ENCODE measurements at regions not wholly inside any gene's neighbourhood (a gene's known extent, or its start where the extent isn't known, plus 50 kb on each side); places are given as distances from the start of the nearest gene placed in this dataset.

DNA sequence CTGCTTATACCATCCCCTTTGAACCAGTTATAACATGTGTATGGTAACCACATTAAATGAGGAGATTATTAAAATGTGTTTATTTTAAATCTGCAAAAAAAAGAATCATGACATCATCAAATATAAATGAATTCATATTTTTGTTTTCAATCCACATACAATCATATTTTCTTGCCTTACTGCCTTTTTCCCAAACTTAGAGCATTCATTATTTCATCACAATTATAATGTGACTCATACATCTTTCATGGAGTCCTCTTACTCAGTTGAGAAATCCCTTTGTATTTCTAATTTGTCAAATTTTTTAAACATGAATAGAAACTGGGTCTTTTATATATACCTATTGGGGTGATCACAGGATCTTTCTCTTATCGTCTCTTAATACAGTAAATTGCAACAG, 909.6 kb downstream of the DSC3 start:
- Histone ChIP-seq H3K9me3 (ENCODE audit: control insufficient read depth in 1 of 2, low read length in 2 of 2) (peaks cover 0 to 6% of the 10 kb centered on the region in 2 donors), H3K27ac (ENCODE audit: low read length) (no peak overlapping the region), H3K4me1 (ENCODE audit: control insufficient read depth in 1 of 2, insufficient read depth in 2 of 2, low read length in 2 of 2) (no peaks in the 10 kb centered on the region), H3K36me3 (ENCODE audit: control insufficient read depth in 1 of 2, insufficient read depth in 2 of 2, low read length in 2 of 2) (no peaks in the 10 kb centered on the region), H3K4me3 (ENCODE audit: low read depth in 1 of 2, low read length in 2 of 2) (no peak overlapping the region), H3K27me3 (ENCODE audit: low read depth, low read length) (no peaks in the 10 kb centered on the region)

- Histone ChIP-seq H3K27me3 (ENCODE audit: low read depth, low read length) (no peaks in the 10 kb centered on the region), H3K27ac (ENCODE audit: low read length) (no peak overlapping the region), H3K9me3 (ENCODE audit: control insufficient read depth in 1 of 2, low read length in 2 of 2) (peaks cover 0 to 4% of the 10 kb centered on the region in 2 donors), H3K4me3 (ENCODE audit: low read depth in 1 of 2, low read length in 2 of 2) (no peak overlapping the region), H3K4me1 (ENCODE audit: control insufficient read depth in 1 of 2, insufficient read depth in 2 of 2, low read length in 2 of 2) (no peaks in the 10 kb centered on the region), H3K36me3 (ENCODE audit: control insufficient read depth in 1 of 2, insufficient read depth in 2 of 2, low read length in 2 of 2) (no peaks in the 10 kb centered on the region)
Observed at GRCh38 chr18:30121397-30121796, 921.1 kb downstream of the DSC3 start.

- no peak overlapping the region for H3K4me3 ChIP-seq (ENCODE audit: low read depth in 1 of 2, low read length in 2 of 2)
- H3K36me3 ChIP-seq (ENCODE audit: control insufficient read depth in 1 of 2, insufficient read depth in 2 of 2, low read length in 2 of 2): no peaks in the 10 kb centered on the region
- peaks cover 0 to 2% of the 10 kb centered on the region in 2 donors for H3K9me3 ChIP-seq (ENCODE audit: control insufficient read depth in 1 of 2, low read length in 2 of 2)
Observed at GRCh38 chr18:30113454-30113853, 929.1 kb downstream of the DSC3 start.

DNA sequence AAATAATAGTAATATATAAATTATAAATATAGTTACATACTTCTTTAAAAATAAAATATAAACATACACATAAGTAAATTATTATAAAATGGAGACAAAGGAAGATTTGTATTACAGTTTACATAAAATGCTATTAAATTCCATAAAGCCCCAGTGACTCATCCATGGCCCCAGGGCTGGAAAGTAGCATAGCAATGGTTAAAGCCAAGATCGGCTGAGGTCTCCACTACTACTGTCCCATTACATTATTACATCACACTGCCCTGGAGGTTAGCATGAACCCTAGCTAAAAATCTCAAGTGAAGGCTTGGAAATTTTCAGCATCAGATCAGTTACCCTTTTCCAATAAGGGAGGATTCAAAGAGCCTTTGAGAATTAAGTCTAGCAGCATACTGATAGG, 936.2 kb downstream of the DSC3 start:
- Histone ChIP-seq H3K4me3 (ENCODE audit: low read depth in 1 of 2, low read length in 2 of 2) (no peak overlapping the region), H3K27ac (ENCODE audit: low read length) (no peak overlapping the region), H3K36me3 (ENCODE audit: control insufficient read depth in 1 of 2, insufficient read depth in 2 of 2, low read length in 2 of 2) (no peaks in the 10 kb centered on the region), H3K9me3 (ENCODE audit: control insufficient read depth in 1 of 2, low read length in 2 of 2) (no peaks in the 10 kb centered on the region), H3K4me1 (ENCODE audit: control insufficient read depth in 1 of 2, insufficient read depth in 2 of 2, low read length in 2 of 2) (no peaks in the 10 kb centered on the region), H3K27me3 (ENCODE audit: low read depth, low read length) (no peaks in the 10 kb centered on the region)

More at GRCh38 chr18:30113454-30113853, 929.1 kb downstream of the DSC3 start:
- H3K27ac ChIP-seq (ENCODE audit: low read length): no peak overlapping the region
- no peaks in the 10 kb centered on the region for H3K27me3 ChIP-seq (ENCODE audit: low read depth, low read length)
- H3K4me1 ChIP-seq (ENCODE audit: control insufficient read depth in 1 of 2, insufficient read depth in 2 of 2, low read length in 2 of 2): no peaks in the 10 kb centered on the region

GRCh38 chr18:30103881-30104280, 938.7 kb downstream of the DSC3 start:
- no peaks in the 10 kb centered on the region for H3K36me3 ChIP-seq (ENCODE audit: control insufficient read depth in 1 of 2, insufficient read depth in 2 of 2, low read length in 2 of 2)

DNA sequence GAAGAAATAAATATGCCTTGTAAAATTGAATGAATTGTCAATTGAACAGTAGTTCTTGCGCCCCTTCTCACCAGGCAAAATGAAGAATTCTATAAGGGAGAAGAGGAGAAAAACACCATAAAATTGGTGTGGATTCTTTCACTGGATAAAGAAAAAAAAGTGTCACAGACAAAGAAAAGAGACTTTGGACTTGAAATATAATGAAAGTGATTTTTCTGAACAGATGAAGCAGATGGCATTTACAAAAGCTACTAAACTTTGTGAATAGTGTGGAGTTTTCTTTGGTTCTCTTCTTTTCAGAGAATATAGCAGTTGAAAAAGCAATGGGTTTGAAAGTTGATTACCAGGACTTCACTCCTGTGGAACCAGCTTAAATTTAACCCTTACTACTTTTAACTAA, 945.7 kb downstream of the DSC3 start:
- Histone ChIP-seq H3K4me3 (ENCODE audit: low read depth in 1 of 2, low read length in 2 of 2) (no peak overlapping the region), H3K36me3 (ENCODE audit: control insufficient read depth in 1 of 2, insufficient read depth in 2 of 2, low read length in 2 of 2) (no peaks in the 10 kb centered on the region), H3K9me3 (ENCODE audit: control insufficient read depth in 1 of 2, low read length in 2 of 2) (no peaks in the 10 kb centered on the region), H3K4me1 (ENCODE audit: control insufficient read depth in 1 of 2, insufficient read depth in 2 of 2, low read length in 2 of 2) (no peaks in the 10 kb centered on the region), H3K27me3 (ENCODE audit: low read depth, low read length) (no peaks in the 10 kb centered on the region), H3K27ac (ENCODE audit: low read length) (no peak overlapping the region)

More at GRCh38 chr18:30103881-30104280, 938.7 kb downstream of the DSC3 start:
- Histone ChIP-seq H3K27me3 (ENCODE audit: low read depth, low read length) (no peaks in the 10 kb centered on the region), H3K27ac (ENCODE audit: low read length) (no peak overlapping the region), H3K9me3 (ENCODE audit: control insufficient read depth in 1 of 2, low read length in 2 of 2) (no peaks in the 10 kb centered on the region), H3K4me1 (ENCODE audit: control insufficient read depth in 1 of 2, insufficient read depth in 2 of 2, low read length in 2 of 2) (no peaks in the 10 kb centered on the region), H3K4me3 (ENCODE audit: low read depth in 1 of 2, low read length in 2 of 2) (no peak overlapping the region)

DNA sequence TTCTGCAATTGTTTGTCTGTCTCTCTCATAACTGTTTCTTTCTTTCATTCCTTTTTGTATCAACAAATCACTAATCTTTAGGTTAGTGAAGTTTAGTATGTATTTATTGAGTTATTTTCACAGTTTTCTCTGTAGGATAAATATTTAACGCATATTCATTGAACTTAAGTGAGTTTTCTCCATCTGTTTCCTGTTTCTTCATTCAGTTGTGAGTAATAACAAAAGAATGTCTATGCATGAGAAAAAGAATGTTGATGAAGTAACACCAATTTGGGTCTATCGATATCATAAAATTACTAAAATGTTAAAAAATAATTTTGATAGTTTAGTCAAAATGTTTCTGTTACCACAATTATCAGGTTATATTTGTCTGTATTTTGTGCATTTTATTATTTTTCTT, 948.0 kb downstream of the DSC3 start:
- H3K27me3 ChIP-seq (ENCODE audit: low read depth, low read length): no peaks in the 10 kb centered on the region
- no peaks in the 10 kb centered on the region for H3K4me1 ChIP-seq (ENCODE audit: control insufficient read depth in 1 of 2, insufficient read depth in 2 of 2, low read length in 2 of 2)
- H3K4me3 ChIP-seq (ENCODE audit: low read depth in 1 of 2, low read length in 2 of 2): no peak overlapping the region
- no peaks in the 10 kb centered on the region for H3K9me3 ChIP-seq (ENCODE audit: control insufficient read depth in 1 of 2, low read length in 2 of 2)
- H3K27ac ChIP-seq (ENCODE audit: low read length): no peak overlapping the region
- H3K36me3 ChIP-seq (ENCODE audit: control insufficient read depth in 1 of 2, insufficient read depth in 2 of 2, low read length in 2 of 2): no peaks in the 10 kb centered on the region

DNA sequence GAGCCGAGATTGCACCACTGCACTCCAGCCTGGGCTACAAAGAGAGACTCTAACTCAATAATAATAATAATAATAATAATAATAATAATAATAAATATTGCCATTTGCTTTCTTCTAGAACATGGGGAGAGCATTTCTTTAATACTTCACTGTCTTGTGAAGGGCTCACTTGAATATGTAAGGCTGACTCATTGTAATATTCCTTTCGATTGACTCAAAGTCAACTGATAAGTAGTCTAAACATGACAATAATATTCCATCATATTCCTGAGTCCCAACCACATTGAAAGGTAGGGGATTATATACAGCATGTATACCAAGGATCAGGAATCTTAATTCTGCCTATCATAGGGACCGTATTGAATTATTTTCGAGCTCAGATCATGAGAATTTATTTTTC, 949.2 kb downstream of the DSC3 start:
- no peaks in the 10 kb centered on the region for H3K27me3 ChIP-seq (ENCODE audit: low read depth, low read length)
- no peaks in the 10 kb centered on the region for H3K36me3 ChIP-seq (ENCODE audit: control insufficient read depth in 1 of 2, insufficient read depth in 2 of 2, low read length in 2 of 2)
- H3K4me1 ChIP-seq (ENCODE audit: control insufficient read depth in 1 of 2, insufficient read depth in 2 of 2, low read length in 2 of 2): no peaks in the 10 kb centered on the region
- no peak overlapping the region for H3K4me3 ChIP-seq (ENCODE audit: low read depth in 1 of 2, low read length in 2 of 2)
- H3K9me3 ChIP-seq (ENCODE audit: control insufficient read depth in 1 of 2, low read length in 2 of 2): no peaks in the 10 kb centered on the region
- no peak overlapping the region for H3K27ac ChIP-seq (ENCODE audit: low read length)

DNA sequence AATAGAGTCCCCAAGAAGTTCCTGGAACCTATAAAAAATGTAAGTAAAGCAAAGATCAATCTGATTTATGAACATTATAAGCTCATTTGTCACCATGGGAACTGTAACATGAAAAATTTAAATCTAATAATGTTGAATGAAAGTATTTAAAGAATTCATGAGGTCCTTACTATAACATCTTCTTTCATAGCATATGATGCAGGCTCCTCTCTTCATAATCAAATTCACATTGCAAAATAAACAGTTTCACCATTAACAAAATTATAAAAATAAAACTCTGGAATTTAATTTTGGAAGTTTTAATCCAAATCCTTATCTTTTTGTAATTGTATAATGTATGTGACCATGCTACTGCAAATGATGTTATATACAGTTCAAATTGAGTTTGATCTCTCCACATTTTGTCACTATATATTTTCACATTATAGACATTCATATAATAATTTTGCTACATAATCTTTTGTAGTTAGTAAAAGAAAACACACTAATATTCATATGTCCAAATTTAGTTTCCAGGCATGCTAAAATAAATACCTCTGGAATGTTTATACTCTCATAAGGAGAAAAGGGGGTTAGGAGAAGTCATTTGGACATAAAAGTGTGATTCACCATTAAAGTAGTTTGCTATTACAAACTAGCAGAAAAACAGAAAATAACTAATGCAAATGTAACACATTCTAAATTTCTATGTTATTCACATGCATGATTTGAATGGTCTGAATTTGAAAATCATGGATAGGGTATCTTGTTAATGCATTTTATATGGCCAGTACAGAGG, 954.1 kb downstream of the DSC3 start:
- Histone ChIP-seq H3K4me3 (ENCODE audit: low read depth in 1 of 2, low read length in 2 of 2) (no peak overlapping the region), H3K4me1 (ENCODE audit: control insufficient read depth in 1 of 2, insufficient read depth in 2 of 2, low read length in 2 of 2) (no peaks in the 10 kb centered on the region), H3K27me3 (ENCODE audit: low read depth, low read length) (no peaks in the 10 kb centered on the region), H3K9me3 (ENCODE audit: control insufficient read depth in 1 of 2, low read length in 2 of 2) (no peaks in the 10 kb centered on the region), H3K36me3 (ENCODE audit: control insufficient read depth in 1 of 2, insufficient read depth in 2 of 2, low read length in 2 of 2) (no peaks in the 10 kb centered on the region), H3K27ac (ENCODE audit: low read length) (no peak overlapping the region)

DNA sequence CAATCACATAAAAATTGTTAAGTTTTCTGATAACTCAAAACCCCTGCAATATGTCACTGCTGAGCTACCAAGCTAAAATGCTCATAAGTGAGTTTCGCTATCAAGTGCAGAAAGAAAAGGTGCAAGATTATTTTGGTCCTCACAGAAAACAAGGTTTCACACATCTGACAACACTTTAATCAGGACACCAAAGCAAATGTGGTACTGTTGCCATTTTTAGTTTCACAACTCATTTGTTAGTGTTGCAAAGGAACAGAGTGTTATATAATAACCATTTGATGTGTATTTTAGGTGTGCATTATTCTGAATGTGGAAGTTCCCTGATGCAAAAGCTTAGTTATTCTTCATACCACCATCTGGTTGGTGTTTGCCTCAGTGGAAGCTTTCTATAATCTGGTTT, 956.2 kb downstream of the DSC3 start:
- Histone ChIP-seq H3K4me3 (ENCODE audit: low read depth in 1 of 2, low read length in 2 of 2) (no peak overlapping the region), H3K36me3 (ENCODE audit: control insufficient read depth in 1 of 2, insufficient read depth in 2 of 2, low read length in 2 of 2) (no peaks in the 10 kb centered on the region), H3K27me3 (ENCODE audit: low read depth, low read length) (no peaks in the 10 kb centered on the region)

DNA sequence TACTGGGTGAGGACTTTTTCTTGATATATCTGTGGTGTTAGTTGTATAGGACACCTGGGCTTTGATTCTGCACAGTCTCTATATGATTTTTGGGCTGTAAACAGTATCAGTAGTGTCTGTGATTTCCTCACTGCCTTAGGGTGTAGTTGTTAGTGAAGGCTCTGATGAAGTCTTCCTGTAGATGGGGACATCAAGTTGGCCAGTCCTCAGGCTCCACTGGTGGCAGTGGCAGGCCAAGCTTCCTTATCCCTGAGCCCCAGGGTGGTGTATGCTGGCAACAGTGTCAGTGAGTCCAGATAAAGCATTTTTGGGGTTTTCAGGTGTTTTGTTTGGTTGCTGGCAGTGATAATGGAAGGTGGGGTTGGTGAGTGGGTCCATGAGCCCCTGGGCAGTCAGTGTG, 961.4 kb downstream of the DSC3 start:
- Histone ChIP-seq H3K4me1 (ENCODE audit: control insufficient read depth in 1 of 2, insufficient read depth in 2 of 2, low read length in 2 of 2) (no peaks in the 10 kb centered on the region), H3K9me3 (ENCODE audit: control insufficient read depth in 1 of 2, low read length in 2 of 2) (peaks cover 0 to 9% of the 10 kb centered on the region in 2 donors), H3K36me3 (ENCODE audit: control insufficient read depth in 1 of 2, insufficient read depth in 2 of 2, low read length in 2 of 2) (no peaks in the 10 kb centered on the region)

More for the DNA sequence above, 956.2 kb downstream of the DSC3 start:
- Histone ChIP-seq H3K4me1 (ENCODE audit: control insufficient read depth in 1 of 2, insufficient read depth in 2 of 2, low read length in 2 of 2) (no peaks in the 10 kb centered on the region), H3K9me3 (ENCODE audit: control insufficient read depth in 1 of 2, low read length in 2 of 2) (peaks cover 0 to 6% of the 10 kb centered on the region in 2 donors), H3K27ac (ENCODE audit: low read length) (no peak overlapping the region)

More for the DNA sequence above, 961.4 kb downstream of the DSC3 start:
- H3K4me3 ChIP-seq (ENCODE audit: low read depth in 1 of 2, low read length in 2 of 2): no peak overlapping the region
- H3K27me3 ChIP-seq (ENCODE audit: low read depth, low read length): no peaks in the 10 kb centered on the region
- H3K27ac ChIP-seq (ENCODE audit: low read length): no peak overlapping the region

All from muscle layer of duodenum (tissue), 2 donors.